HCT116 (cell line): ENCODE measurements at regions not wholly inside any gene's neighbourhood (a gene's known extent, or its start where the extent isn't known, plus 50 kb on each side); places are given as distances from the start of the nearest gene placed in this dataset.
"Not testable (repeated sequence)": the region's sequence is repeated elsewhere in the genome, so short reads cannot be mapped to it uniquely, and the experiment has no call there.

Experiments
- CEBPB ChIP-seq: IDR thresholded peaks from 2 replicates; pipeline ENCODE4 v1.6.1; 2012; ENCODE audit warnings: low read depth
- CTCF ChIP-seq, 3 experiments: fragments of 200-600 bp in 1 of 3; sonication (generic) in 1 of 3; IDR thresholded peaks in 2 of 3; conservative IDR thresholded peaks in 1 of 3; 2 replicates each; pipeline ENCODE4 v1.5.1; 2012 to 2017; ENCODE audit warnings: low read depth in 2 of 3, low read length in 2 of 3, antibody characterized with exemption in 1 of 3, borderline replicate concordance in 1 of 3, control low read depth in 1 of 3, mild to moderate bottlenecking in 1 of 3, mixed read lengths in 1 of 3, mixed run types in 1 of 3, moderate library complexity in 1 of 3; ENCODE audit not compliant: insufficient read depth in 1 of 3
- EZH2 ChIP-seq: fragments of 200-600 bp; sonication (generic); IDR thresholded peaks from 2 replicates; pipeline ENCODE4 v1.6.1; 2017; ENCODE audit warnings: antibody characterized with exemption, mixed run types
- FOSL1 ChIP-seq: IDR thresholded peaks from 2 replicates; pipeline ENCODE4 v1.6.1; 2012; ENCODE audit warnings: low read depth
- POLR2A ChIP-seq: IDR thresholded peaks from 2 replicates; pipeline ENCODE4 v1.7.0; 2011; ENCODE audit warnings: borderline replicate concordance; ENCODE audit not compliant: insufficient read depth, insufficient read length; ENCODE audit errors: extremely low read depth
- SP1 ChIP-seq: IDR thresholded peaks from 2 replicates; pipeline ENCODE4 v1.6.1; 2012; ENCODE audit warnings: low read depth
- YY1 ChIP-seq: IDR thresholded peaks from 2 replicates; pipeline ENCODE4 v1.6.1; 2011; ENCODE audit warnings: low read length, low read depth, moderate library complexity, mild to moderate bottlenecking; ENCODE audit not compliant: insufficient replicate concordance; ENCODE audit errors: extremely low read depth
- ZBTB33 ChIP-seq: IDR thresholded peaks from 2 replicates; pipeline ENCODE4 v1.6.1; 2011; ENCODE audit warnings: mild to moderate bottlenecking, low read length, moderate library complexity; ENCODE audit not compliant: insufficient replicate concordance; ENCODE audit errors: extremely low read depth
- TF ChIP-seq, protein P1 (sequence below): IDR thresholded peaks from 2 replicates; pipeline ENCODE4 v1.6.1; 2012

DNA sequence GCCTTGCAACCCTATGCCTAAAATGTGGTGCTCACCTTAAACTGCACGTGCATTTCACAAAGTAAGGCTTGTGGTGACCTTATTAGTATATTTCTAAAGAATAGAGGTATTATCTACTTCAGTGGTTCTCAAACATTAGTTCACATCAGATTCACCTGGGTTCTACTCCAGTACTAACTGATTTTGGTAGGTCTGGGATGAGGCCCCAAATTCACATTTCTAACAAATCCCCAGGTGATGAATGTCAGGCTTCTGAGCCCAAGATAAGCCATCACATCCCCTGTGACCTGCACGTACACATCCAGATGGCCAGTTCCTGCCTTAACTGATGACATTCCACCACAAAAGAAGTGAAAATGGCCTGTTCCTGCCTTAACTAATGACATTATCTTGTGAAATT is 329.1 kb upstream of the KCNMB2 start:
- not testable (repeated sequence) for TF ChIP-seq SP1; CTCF (IDR thresholded peaks at IDR 0.05 in 2 of 3, conservative IDR thresholded peaks at IDR 0.05 in 1 of 3; ENCODE audit: borderline replicate concordance in 1 of 3, insufficient read depth in 1 of 3, low read depth in 2 of 3, low read length in 2 of 3); POLR2A; ZBTB33; EZH2; YY1; FOSL1; CEBPB
- TF ChIP-seq, protein P1, sequence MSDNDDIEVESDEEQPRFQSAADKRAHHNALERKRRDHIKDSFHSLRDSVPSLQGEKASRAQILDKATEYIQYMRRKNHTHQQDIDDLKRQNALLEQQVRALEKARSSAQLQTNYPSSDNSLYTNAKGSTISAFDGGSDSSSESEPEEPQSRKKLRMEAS, result not testable (repeated sequence)
